ENCODE measurements at regions not wholly inside any gene's neighbourhood (a gene's known extent, or its start where the extent isn't known, plus 50 kb on each side); places are given as distances from the start of the nearest gene placed in this dataset.

GRCh38 chr17:72430611-72431432 lies 310.0 kb downstream of the SOX9 start:
- no peak for DNase-seq

DNA sequence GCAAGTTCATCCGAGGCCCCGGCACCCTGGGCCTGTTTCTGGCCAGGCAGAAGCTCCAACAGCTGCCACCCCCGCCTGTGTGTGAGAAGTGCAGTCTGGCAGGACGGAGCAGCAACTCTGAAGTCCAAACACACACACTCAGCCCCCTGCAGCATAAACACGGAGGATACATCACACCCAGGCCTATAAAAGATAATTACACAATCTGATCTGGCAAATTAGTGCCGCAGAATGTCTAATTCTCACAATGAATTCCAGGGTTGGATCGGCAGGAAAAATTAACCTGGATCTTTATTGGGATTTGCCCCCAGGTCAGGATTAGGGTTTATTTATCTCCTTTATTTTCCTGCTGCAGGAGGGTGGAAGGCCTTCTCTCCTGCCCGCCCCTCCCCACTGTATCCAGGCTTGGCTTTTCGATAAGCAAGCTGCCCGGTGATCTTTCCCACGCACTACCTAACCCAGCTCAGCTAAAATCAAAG lies 311.4 kb downstream of the SOX9 start:
- DNase-seq, result no peak

DNA sequence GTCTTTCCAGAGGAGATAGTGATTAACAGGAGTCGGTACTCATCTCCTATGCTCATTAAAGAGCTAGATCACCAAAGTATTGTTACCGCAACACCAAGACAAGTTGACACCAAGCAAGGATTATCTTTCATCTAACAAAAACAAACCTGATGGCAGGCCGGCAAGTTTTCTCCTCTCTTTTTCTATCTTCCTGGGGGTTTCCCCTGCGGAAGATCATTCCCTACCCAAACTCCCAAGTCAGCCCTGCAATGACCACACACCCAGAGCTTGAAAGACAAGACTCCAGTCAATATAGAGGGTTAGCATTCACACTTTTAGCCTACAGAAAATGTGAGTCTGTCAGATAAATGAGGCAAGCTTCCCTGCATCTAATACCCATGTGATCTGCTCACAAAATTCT lies 312.1 kb downstream of the SOX9 start:
- no peak for DNase-seq

DNA sequence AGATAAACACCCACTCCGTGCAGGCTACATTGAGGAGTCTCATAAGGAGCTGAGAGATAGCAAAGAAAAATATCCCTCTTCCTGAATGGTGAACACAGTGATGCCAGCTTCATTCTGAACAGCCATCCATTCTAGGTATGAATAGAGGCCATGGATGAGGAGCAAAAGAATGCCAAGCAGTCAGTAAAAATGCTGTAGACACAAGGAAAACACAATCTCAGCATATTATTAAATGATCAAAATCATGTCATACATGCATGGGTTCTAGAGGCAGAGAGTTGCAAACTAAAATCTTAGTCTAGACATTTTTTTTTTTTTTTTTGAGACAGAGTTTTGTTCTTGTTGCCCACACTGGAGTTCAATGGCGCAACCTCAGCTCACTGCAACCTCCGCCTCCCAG lies 313.0 kb downstream of the SOX9 start:
- DNase-seq, result no peak

DNA sequence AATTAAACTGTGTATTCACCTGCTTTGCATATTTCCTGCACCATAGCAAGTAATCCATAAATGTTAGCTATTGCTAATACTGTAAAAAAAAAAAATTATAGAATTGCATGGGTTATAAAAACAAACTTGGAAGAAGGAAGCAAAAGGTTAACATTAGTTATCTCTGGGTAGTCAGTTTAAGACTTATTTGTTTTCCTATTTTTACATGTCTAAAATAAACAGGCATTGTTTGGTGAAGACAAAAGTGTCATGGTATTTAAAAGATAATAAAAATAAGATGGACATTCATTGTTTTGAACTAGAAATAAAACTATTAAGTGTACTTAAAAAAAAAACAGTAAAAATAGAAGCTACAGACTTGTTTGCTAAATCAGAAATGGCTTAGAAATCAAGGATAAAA lies 313.8 kb downstream of the SOX9 start:
- DNase-seq, result no peak

- DNase-seq, result no peak
Observed at GRCh38 chr17:72434991-72435618, 314.3 kb downstream of the SOX9 start.

DNA sequence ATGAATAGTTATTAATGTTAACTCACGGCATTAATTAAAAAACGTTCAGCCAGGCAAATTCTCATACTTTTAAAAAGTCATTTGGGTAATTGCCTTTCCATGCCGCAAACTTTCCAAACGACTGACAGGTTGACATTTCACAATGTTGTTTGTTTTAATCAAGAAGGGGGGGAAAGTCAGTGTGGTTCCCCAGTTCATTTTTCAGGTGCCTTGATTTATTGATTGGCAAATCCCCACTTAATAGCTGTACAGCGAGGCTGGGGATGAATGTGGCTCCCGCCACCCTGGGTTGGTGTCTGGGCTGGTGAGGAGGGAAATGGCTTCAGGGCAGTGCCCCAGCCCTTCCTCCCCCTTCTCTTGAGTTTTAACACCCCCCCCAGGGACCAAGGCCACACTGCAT lies 318.0 kb downstream of the SOX9 start:
- no peak for DNase-seq

GRCh38 chr17:72439893-72440502 lies 319.2 kb downstream of the SOX9 start:
- DNase-seq, result no peak

- no peak for DNase-seq
Observed at GRCh38 chr17:72440961-72441360, 320.1 kb downstream of the SOX9 start.

- no peak for DNase-seq
Observed at GRCh38 chr17:72441909-72442308, 321.1 kb downstream of the SOX9 start.

GRCh38 chr17:72444517-72445054 lies 323.8 kb downstream of the SOX9 start:
- no peak for DNase-seq

GRCh38 chr17:72445055-72445991 lies 324.5 kb downstream of the SOX9 start:
- DNase-seq, result no peak

GRCh38 chr17:72446118-72446517 lies 325.3 kb downstream of the SOX9 start:
- no peak for DNase-seq

DNA sequence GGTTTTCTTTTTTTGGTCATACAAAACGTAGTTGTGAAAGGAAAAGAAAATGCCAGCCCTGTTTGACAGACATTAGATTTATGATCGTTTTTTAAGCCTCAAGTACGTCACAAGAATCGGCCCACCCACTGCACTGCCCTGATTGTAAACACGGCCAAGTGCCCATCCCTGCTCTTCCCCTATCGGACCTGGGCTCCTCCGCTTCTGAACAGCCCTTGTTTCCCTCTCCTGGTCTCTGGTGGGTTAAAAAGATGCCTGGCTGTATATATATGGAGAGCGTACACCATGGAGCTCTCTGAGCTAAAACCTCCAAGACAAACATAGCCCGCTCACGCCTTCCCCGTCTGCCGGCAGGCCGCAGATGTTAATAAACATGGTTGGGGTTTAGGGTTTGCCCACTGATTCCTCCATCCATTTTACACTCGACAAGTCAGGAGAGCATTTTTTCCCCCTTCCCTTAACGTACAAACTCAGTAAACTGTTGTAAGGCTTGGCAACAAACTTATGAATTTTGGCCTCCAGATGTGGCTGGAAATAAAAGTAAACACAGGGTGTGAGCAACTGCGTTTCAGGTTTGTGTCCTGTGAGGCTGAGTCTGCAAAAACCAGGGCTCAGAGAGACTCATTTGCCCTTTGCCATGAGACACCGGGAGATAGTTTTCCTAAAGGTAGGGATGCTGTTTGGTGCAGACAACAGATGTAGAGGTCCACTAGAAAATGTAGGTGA lies 325.9 kb downstream of the SOX9 start:
- no peak for DNase-seq

DNA sequence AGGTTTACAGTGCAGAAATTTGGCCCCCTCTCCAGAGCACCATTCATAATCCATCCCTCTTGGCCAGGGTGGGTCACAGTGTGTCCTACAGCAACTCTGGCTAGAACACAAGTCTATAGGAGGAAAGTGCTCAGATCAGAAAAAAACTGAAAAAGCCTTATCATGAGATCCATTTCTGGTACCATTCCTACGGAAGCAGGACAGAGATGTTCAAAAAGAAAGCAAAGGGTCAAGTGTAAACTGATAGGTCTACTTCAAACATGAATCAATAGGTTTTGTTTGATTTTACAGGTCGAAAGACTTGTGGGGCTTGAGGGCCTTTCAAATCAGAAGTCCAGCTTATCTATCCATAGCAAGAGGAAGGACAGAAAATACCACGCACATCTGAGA lies 326.4 kb downstream of the SOX9 start:
- no peak for DNase-seq

DNA sequence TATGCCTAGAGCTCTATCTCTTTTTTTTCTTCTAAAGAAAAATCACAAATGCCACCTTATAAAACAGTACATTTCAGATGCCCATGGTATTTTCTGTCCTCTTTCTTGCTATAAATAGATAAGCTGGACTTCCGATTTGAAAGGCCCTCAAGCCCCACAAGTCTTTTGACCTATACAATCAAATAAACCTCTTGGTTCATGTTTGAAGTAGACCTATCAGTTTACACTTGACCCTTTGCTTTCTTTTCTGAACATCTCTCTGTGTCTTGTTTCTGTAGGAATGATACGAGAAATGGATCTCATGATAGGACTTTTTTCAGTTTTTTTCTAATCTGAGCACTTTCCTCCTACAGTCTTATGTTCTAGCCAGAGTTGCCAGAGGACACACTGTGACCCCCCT lies 327.2 kb downstream of the SOX9 start:
- no peak for DNase-seq

DNA sequence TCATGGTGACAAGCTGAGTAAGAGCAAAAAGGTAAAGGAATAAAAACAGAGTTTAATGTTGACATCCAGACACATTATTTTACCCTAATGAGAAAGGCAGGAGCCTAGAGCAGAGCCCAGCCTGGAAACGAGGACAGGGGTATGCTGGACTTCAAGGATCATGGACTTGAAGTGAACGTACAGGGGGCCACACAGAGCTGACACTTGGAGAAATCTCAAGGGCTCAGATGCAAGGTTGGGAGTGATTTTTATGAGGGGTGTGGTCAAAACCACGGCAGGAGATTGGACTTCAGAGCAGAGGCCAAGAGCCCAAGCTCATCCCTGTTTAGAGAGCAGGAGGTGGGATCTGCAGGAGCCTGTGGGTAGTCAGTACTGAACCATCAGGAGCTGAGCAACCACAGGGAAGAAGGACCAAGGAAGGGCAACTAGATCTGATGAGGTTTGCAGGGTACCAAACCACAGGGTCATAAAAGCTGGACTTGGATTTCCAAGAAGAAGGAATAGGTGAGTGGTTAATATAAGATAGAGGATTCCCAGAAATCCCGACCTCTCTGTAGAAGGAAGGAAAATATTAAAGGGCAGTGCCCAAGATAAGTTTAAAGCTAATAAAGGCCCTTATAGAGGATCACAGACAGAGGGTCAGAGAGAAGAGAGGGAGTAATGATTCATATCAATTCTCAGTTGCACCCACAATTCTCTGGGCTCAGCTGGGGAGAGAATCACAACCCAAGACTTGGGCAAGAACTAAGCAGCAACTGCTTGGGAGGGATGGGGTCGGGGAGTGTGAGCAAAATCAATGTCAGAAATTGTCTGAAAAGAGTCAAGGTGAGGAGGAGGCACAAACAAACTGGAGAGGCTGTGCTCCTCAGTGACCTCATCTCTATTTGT lies 331.7 kb downstream of the SOX9 start:
- no peak for DNase-seq

GRCh38 chr17:72454342-72454741 lies 333.5 kb downstream of the SOX9 start:
- DNase-seq, result no peak

DNA sequence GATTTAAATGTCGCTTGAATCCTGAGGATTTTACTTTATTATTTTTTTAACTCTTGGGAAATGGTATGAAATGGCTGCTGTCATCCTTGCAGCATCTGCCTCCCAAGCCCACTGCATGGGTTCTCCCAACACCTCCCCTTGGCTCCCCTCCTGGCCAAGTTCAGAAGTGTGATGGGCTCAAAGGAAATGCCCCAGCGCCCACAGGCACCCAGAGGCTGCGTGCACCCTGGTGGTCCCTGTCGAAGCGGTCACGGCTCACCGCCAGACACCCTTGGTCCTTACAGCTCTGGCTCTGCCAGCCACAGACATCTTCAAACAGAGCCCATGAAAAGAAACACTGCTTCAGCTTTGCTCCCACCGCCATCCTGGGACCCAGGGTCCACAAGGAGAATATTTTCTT lies 334.7 kb downstream of the SOX9 start:
- no peak for DNase-seq

- no peak for DNase-seq
Observed at GRCh38 chr17:72456075-72456474, 335.3 kb downstream of the SOX9 start.

- no peak for DNase-seq
Observed at GRCh38 chr17:72457712-72458111, 336.9 kb downstream of the SOX9 start.
